Naive thymus-derived CD4-positive, alpha-beta T cell (primary cell): ENCODE measurements at regions not wholly inside any gene's neighbourhood (a gene's known extent, or its start where the extent isn't known, plus 50 kb on each side); places are given as distances from the start of the nearest gene placed in this dataset.

Source experiments
- ATAC-seq: fragments of 150-1000 bp; cut with Tn5 transposase; 2 replicates; pipeline ENCODE4 v1.10.0; 2021; ENCODE audit warnings: mild to moderate bottlenecking, moderate library complexity
- CTCF ChIA-PET: fragments of 350-600 bp; sonication (Branson Sonifier 250); formaldehyde crosslinking; loops from one replicate; lab custom pipeline; 2021; ENCODE audit warnings: antibody characterized with exemption; lab: Charles Lee
- POLR2A ChIA-PET: fragments of 350-600 bp; sonication (Branson Sonifier 250); formaldehyde crosslinking; loops from one replicate; lab custom pipeline; 2021; ENCODE audit warnings: antibody characterized with exemption, inconsistent platforms; lab: Charles Lee
- DNase-seq, 9 donors: peaks; one replicate each; pipeline versions ENCODE4 v3.0.0 to v3.0.0-alpha.2; 2020 to 2022; ENCODE audit warnings: mixed read lengths in 1 of 9
- H3K27ac ChIP-seq: one replicate; pipeline ENCODE4 v1.7.0; 2013; ENCODE audit warnings: mild to moderate bottlenecking, low read depth, low read length, moderate library complexity
- H3K27me3 ChIP-seq, 2 donors: one replicate each; pipeline ENCODE4 v1.7.0; 2013; ENCODE audit warnings: low read length in 2 of 2, mild to moderate bottlenecking in 2 of 2, moderate library complexity in 2 of 2; ENCODE audit not compliant: control insufficient read depth in 2 of 2, insufficient read depth in 2 of 2
- H3K36me3 ChIP-seq, 3 experiments: 1 replicate in 2 of 3; 2 replicates in 1 of 3; pipeline ENCODE4 v1.7.0; 2013; ENCODE audit warnings: low read length in 3 of 3, mild to moderate bottlenecking in 3 of 3, moderate library complexity in 1 of 3; ENCODE audit not compliant: insufficient read depth in 3 of 3, control insufficient read depth in 2 of 3
- H3K4me1 ChIP-seq, 2 donors: one replicate each; pipeline ENCODE4 v1.7.0; 2013; ENCODE audit warnings: low read length in 2 of 2, mild to moderate bottlenecking in 2 of 2, moderate library complexity in 1 of 2; ENCODE audit not compliant: control insufficient read depth in 2 of 2, insufficient read depth in 2 of 2
- H3K4me3 ChIP-seq: 2 replicates; pipeline ENCODE4 v1.7.0; 2013; ENCODE audit warnings: mild to moderate bottlenecking, low read length
- H3K9me3 ChIP-seq, 3 experiments: 1 replicate in 2 of 3; 2 replicates in 1 of 3; pipeline ENCODE4 v1.7.0; 2013; ENCODE audit warnings: low read length in 3 of 3; ENCODE audit not compliant: control insufficient read depth in 2 of 3
- H3K27ac Mint-ChIP-seq, 9 donors: one replicate each; pipeline ENCODE4 v1.8.0; 2020 to 2022; ENCODE audit warnings: mixed read lengths in 9 of 9, mild to moderate bottlenecking in 8 of 9, moderate library complexity in 5 of 9, inconsistent platforms in 2 of 9
- H3K27me3 Mint-ChIP-seq, 5 donors: one replicate each; pipeline ENCODE4 v1.8.0; 2021 to 2022; ENCODE audit warnings: mixed read lengths in 5 of 5, mild to moderate bottlenecking in 1 of 5
- H3K36me3 Mint-ChIP-seq, 5 donors: one replicate each; pipeline ENCODE4 v1.8.0; 2020 to 2022; ENCODE audit warnings: mixed read lengths in 5 of 5, mild to moderate bottlenecking in 3 of 5, inconsistent platforms in 1 of 5
- H3K4me1 Mint-ChIP-seq, 7 donors: one replicate each; pipeline ENCODE4 v1.8.0; 2020 to 2022; ENCODE audit warnings: mixed read lengths in 7 of 7, mild to moderate bottlenecking in 3 of 7, inconsistent platforms in 1 of 7
- H3K4me3 Mint-ChIP-seq, 10 donors: one replicate each; pipeline ENCODE4 v1.8.0; 2020 to 2022; ENCODE audit warnings: mild to moderate bottlenecking in 10 of 10, mixed read lengths in 10 of 10, moderate library complexity in 6 of 10, inconsistent platforms in 2 of 10
- H3K9me3 Mint-ChIP-seq, 11 donors: one replicate each; pipeline ENCODE4 v1.8.0; 2020 to 2022; ENCODE audit warnings: mixed read lengths in 11 of 11, mild to moderate bottlenecking in 4 of 11, inconsistent platforms in 1 of 11, moderate library complexity in 1 of 11
- intact Hi-C, 2 donors: fragments of 100-400 bp; cut with micrococcal nuclease; formaldehyde crosslinking; loops; one replicate each; pipeline ENCODE4 v1.15.1; 2023

- intact Hi-C loops = no loop called here
- Histone ChIP-seq H3K9me3 (no peaks in the 10 kb centered on the region), H3K4me3 (no peak overlapping the region), H3K4me1 (no peaks in the 10 kb centered on the region), H3K27me3 (no peaks in the 10 kb centered on the region), H3K36me3 (no peaks in the 10 kb centered on the region), H3K27ac (no peak overlapping the region)
- H3K4me3 Mint-ChIP-seq = no peak overlapping the region
- no peaks in the 10 kb centered on the region for H3K4me1 Mint-ChIP-seq
- peaks cover 0 to 35% (median 14%) of the 10 kb centered on the region in 5 donors for H3K27me3 Mint-ChIP-seq
- DNase-seq = no peak
- ChIA-PET POLR2A (interaction anchor here (0.8 kb wide), 1 partner anchor 279 kb away, joined by 3 read pairs; no protein-coding TSS in a partner anchor), CTCF (no interaction called here)
- no peaks in the 10 kb centered on the region for H3K36me3 Mint-ChIP-seq
- H3K9me3 Mint-ChIP-seq = peaks cover 0 to 9% (median 4%) of the 10 kb centered on the region in 11 donors
- H3K27ac Mint-ChIP-seq = no peak overlapping the region
- no peak for ATAC-seq
Observed at GRCh38 chr11:116085031-116085635, 580.9 kb upstream of the CADM1 start.

GRCh38 chr11:116084511-116084910 is 580.3 kb upstream of the CADM1 start:
- DNase-seq = no peak
- Histone ChIP-seq H3K4me3 (no peak overlapping the region), H3K36me3 (no peaks in the 10 kb centered on the region), H3K9me3 (no peaks in the 10 kb centered on the region), H3K27me3 (no peaks in the 10 kb centered on the region), H3K4me1 (no peaks in the 10 kb centered on the region), H3K27ac (no peak overlapping the region)
- peaks cover 0 to 10% (median 5%) of the 10 kb centered on the region in 11 donors for H3K9me3 Mint-ChIP-seq
- ChIA-PET POLR2A (no interaction called here), CTCF (no interaction called here)
- no peak overlapping the region for H3K4me3 Mint-ChIP-seq
- H3K27ac Mint-ChIP-seq = no peak overlapping the region
- peaks cover 0 to 34% (median 14%) of the 10 kb centered on the region in 5 donors for H3K27me3 Mint-ChIP-seq
- H3K36me3 Mint-ChIP-seq = no peaks in the 10 kb centered on the region
- intact Hi-C loops = no loop called here
- no peak for ATAC-seq
- H3K4me1 Mint-ChIP-seq = no peaks in the 10 kb centered on the region

GRCh38 chr11:116082256-116082655 is 578.0 kb upstream of the CADM1 start:
- ChIA-PET POLR2A (no interaction called here), CTCF (no interaction called here)
- no peak overlapping the region for H3K4me3 ChIP-seq
- H3K36me3 Mint-ChIP-seq = peaks cover 0 to 4% (median 0%) of the 10 kb centered on the region in 5 donors
- H3K9me3 Mint-ChIP-seq = peaks cover 0 to 15% (median 6%) of the 10 kb centered on the region in 11 donors
- no peaks in the 10 kb centered on the region for H3K27me3 ChIP-seq
- no peak overlapping the region for H3K27ac Mint-ChIP-seq
- no peak overlapping the region for H3K4me3 Mint-ChIP-seq
- DNase-seq = no peak
- H3K27me3 Mint-ChIP-seq = peaks cover 0 to 32% (median 14%) of the 10 kb centered on the region in 5 donors
- intact Hi-C loops = no loop called here
- no peak for ATAC-seq
- H3K9me3 ChIP-seq = no peaks in the 10 kb centered on the region
- H3K4me1 Mint-ChIP-seq = no peaks in the 10 kb centered on the region
- H3K4me1 ChIP-seq = no peaks in the 10 kb centered on the region
- H3K36me3 ChIP-seq = no peaks in the 10 kb centered on the region
- H3K27ac ChIP-seq = no peak overlapping the region

- Histone ChIP-seq H3K27ac (no peak overlapping the region), H3K4me1 (no peaks in the 10 kb centered on the region), H3K36me3 (no peaks in the 10 kb centered on the region), H3K9me3 (no peaks in the 10 kb centered on the region), H3K4me3 (no peak overlapping the region), H3K27me3 (no peaks in the 10 kb centered on the region)
- ATAC-seq (no peak), DNase-seq (no peak)
- peaks cover 0 to 8% (median 0%) of the 10 kb centered on the region in 5 donors for H3K36me3 Mint-ChIP-seq
- H3K9me3 Mint-ChIP-seq = peaks cover 0 to 22% (median 11%) of the 10 kb centered on the region in 11 donors
- H3K4me3 Mint-ChIP-seq = no peak overlapping the region
- ChIA-PET POLR2A (no interaction called here), CTCF (no interaction called here)
- H3K27me3 Mint-ChIP-seq = peaks cover 0 to 40% (median 21%) of the 10 kb centered on the region in 5 donors
- no peaks in the 10 kb centered on the region for H3K4me1 Mint-ChIP-seq
- no peak overlapping the region for H3K27ac Mint-ChIP-seq
- intact Hi-C loops = no loop called here
Observed at GRCh38 chr11:116079580-116079979, 575.4 kb upstream of the CADM1 start.

GRCh38 chr11:116078101-116078591 is 573.9 kb upstream of the CADM1 start:
- H3K9me3 ChIP-seq = no peaks in the 10 kb centered on the region
- no peak overlapping the region for H3K4me3 ChIP-seq
- intact Hi-C loops = no loop called here
- Mint-ChIP-seq H3K4me3 (no peak overlapping the region), H3K4me1 (no peaks in the 10 kb centered on the region), H3K9me3 (peaks cover 0 to 22% (median 11%) of the 10 kb centered on the region in 11 donors), H3K27me3 (peaks cover 0 to 32% (median 15%) of the 10 kb centered on the region in 5 donors), H3K36me3 (peaks cover 0 to 8% (median 0%) of the 10 kb centered on the region in 5 donors), H3K27ac (no peak overlapping the region)
- H3K27ac ChIP-seq = no peak overlapping the region
- H3K36me3 ChIP-seq = no peaks in the 10 kb centered on the region
- ChIA-PET POLR2A (no interaction called here), CTCF (no interaction called here)
- H3K4me1 ChIP-seq = no peaks in the 10 kb centered on the region
- no peaks in the 10 kb centered on the region for H3K27me3 ChIP-seq
- DNase-seq (no peak), ATAC-seq (no peak)

- Histone ChIP-seq H3K9me3 (no peaks in the 10 kb centered on the region), H3K36me3 (no peaks in the 10 kb centered on the region), H3K4me1 (no peaks in the 10 kb centered on the region), H3K27ac (no peak overlapping the region), H3K4me3 (no peak overlapping the region), H3K27me3 (no peaks in the 10 kb centered on the region)
- Mint-ChIP-seq H3K9me3 (peaks cover 0 to 22% (median 11%) of the 10 kb centered on the region in 11 donors), H3K4me3 (no peak overlapping the region), H3K27ac (no peak overlapping the region), H3K4me1 (no peaks in the 10 kb centered on the region), H3K27me3 (peaks cover 0 to 21% (median 12%) of the 10 kb centered on the region in 5 donors), H3K36me3 (peaks cover 0 to 8% (median 0%) of the 10 kb centered on the region in 5 donors)
- no peak for DNase-seq
- ChIA-PET CTCF (no interaction called here), POLR2A (no interaction called here)
- ATAC-seq = no peak
- intact Hi-C loops = no loop called here
Observed at GRCh38 chr11:116077092-116077491, 572.9 kb upstream of the CADM1 start.
